H9 (cell line): ENCODE measurements at regions not wholly inside any gene's neighbourhood (a gene's known extent, or its start where the extent isn't known, plus 50 kb on each side); places are given as distances from the start of the nearest gene placed in this dataset.

ENCODE experiments used
- DNase-seq: peaks from one replicate; pipeline ENCODE4 v3.0.0-alpha.2; 2017
- H2AFZ ChIP-seq: one replicate; pipeline ENCODE4 v1.6.1; 2013; ENCODE audit warnings: mild to moderate bottlenecking, low read length, control low read depth, moderate library complexity
- H2AK5ac ChIP-seq: 2 replicates; pipeline ENCODE4 v1.6.1; 2013; ENCODE audit warnings: low read length, control low read depth, mixed read lengths; ENCODE audit not compliant: insufficient read length
- H2BK120ac ChIP-seq: one replicate; pipeline ENCODE4 v1.6.1; 2013; ENCODE audit warnings: low read depth, mild to moderate bottlenecking, low read length, control low read depth, inconsistent platforms; ENCODE audit not compliant: poor library complexity, severe bottlenecking
- H2BK12ac ChIP-seq: 2 replicates; pipeline ENCODE4 v1.6.1; 2013; ENCODE audit warnings: low read length, control low read depth, mixed read lengths, low read depth; ENCODE audit not compliant: insufficient read length
- H2BK15ac ChIP-seq: 2 replicates; pipeline ENCODE4 v1.6.1; 2013; ENCODE audit warnings: low read depth, low read length, control low read depth
- H2BK20ac ChIP-seq: one replicate; pipeline ENCODE4 v1.6.1; 2013; ENCODE audit warnings: low read depth, mild to moderate bottlenecking, low read length, control low read depth, inconsistent platforms; ENCODE audit not compliant: poor library complexity, severe bottlenecking
- H2BK5ac ChIP-seq: 2 replicates; pipeline ENCODE4 v1.6.1; 2013; ENCODE audit warnings: low read length, control low read depth, mixed read lengths; ENCODE audit not compliant: insufficient read length
- H3K14ac ChIP-seq: 2 replicates; pipeline ENCODE4 v1.6.1; 2013; ENCODE audit warnings: low read length, control low read depth; ENCODE audit not compliant: insufficient read depth
- H3K18ac ChIP-seq: 2 replicates; pipeline ENCODE4 v1.6.1; 2013; ENCODE audit warnings: low read depth, mild to moderate bottlenecking, mixed read lengths, low read length, control low read depth; ENCODE audit not compliant: insufficient read length
- H3K23ac ChIP-seq: 2 replicates; pipeline ENCODE4 v1.6.1; 2013; ENCODE audit warnings: low read length, control low read depth, mixed read lengths, low read depth; ENCODE audit not compliant: insufficient read length
- H3K23me2 ChIP-seq: 2 replicates; pipeline ENCODE4 v1.6.1; 2013; ENCODE audit warnings: low read depth, mild to moderate bottlenecking, mixed read lengths, low read length, control low read depth; ENCODE audit not compliant: insufficient read length, poor library complexity, severe bottlenecking
- H3K27ac ChIP-seq: 2 replicates; pipeline ENCODE4 v1.5.1; 2013; ENCODE audit warnings: low read length, control low read depth, mixed read lengths, low read depth; ENCODE audit not compliant: insufficient read length
- H3K27me3 ChIP-seq: 2 replicates; pipeline ENCODE4 v1.6.1; 2013; ENCODE audit warnings: low read length, control low read depth, inconsistent platforms; ENCODE audit not compliant: insufficient read depth
- H3K4ac ChIP-seq: 2 replicates; pipeline ENCODE4 v1.6.1; 2013; ENCODE audit warnings: low read depth, mild to moderate bottlenecking, control low read depth, inconsistent platforms, low read length, moderate library complexity
- H3K4me1 ChIP-seq: 2 replicates; pipeline ENCODE4 v1.6.1; 2013; ENCODE audit warnings: low read length, control low read depth, inconsistent platforms; ENCODE audit not compliant: insufficient read depth
- H3K4me2 ChIP-seq: 2 replicates; pipeline ENCODE4 v1.6.1; 2013; ENCODE audit warnings: low read length, control low read depth, mixed read lengths; ENCODE audit not compliant: insufficient read length, insufficient read depth
- H3K56ac ChIP-seq: 2 replicates; pipeline ENCODE4 v1.6.1; 2013; ENCODE audit warnings: low read depth, mild to moderate bottlenecking, mixed read lengths, low read length, control low read depth; ENCODE audit not compliant: insufficient read length
- H3K79me1 ChIP-seq: 2 replicates; pipeline ENCODE4 v1.6.1; 2013; ENCODE audit warnings: low read depth, mild to moderate bottlenecking, moderate library complexity, low read length, control low read depth, inconsistent platforms; ENCODE audit not compliant: insufficient read depth, poor library complexity, severe bottlenecking
- H3K79me2 ChIP-seq: 2 replicates; pipeline ENCODE4 v1.6.1; 2013; ENCODE audit warnings: low read length, control low read depth, inconsistent platforms; ENCODE audit not compliant: insufficient read depth
- H3K9ac ChIP-seq: 2 replicates; pipeline ENCODE4 v1.6.1; 2013; ENCODE audit warnings: low read length, control low read depth, mixed read lengths; ENCODE audit not compliant: insufficient read length; ENCODE audit errors: extremely low read depth
- H3K9me3 ChIP-seq: one replicate; pipeline ENCODE4 v1.6.1; 2013; ENCODE audit warnings: low read depth, low read length, inconsistent platforms; ENCODE audit not compliant: control insufficient read depth
- H3T11ph ChIP-seq: one replicate; pipeline ENCODE4 v1.6.1; 2013; ENCODE audit warnings: mild to moderate bottlenecking, low read length, control low read depth, inconsistent platforms
- H4K20me1 ChIP-seq: one replicate; pipeline ENCODE4 v1.6.1; 2013; ENCODE audit not compliant: control insufficient read depth, insufficient read length, insufficient read depth
- H4K5ac ChIP-seq: 2 replicates; pipeline ENCODE4 v1.6.1; 2013; ENCODE audit warnings: low read depth, mild to moderate bottlenecking, mixed read lengths, low read length, control low read depth; ENCODE audit not compliant: insufficient read length
- H4K8ac ChIP-seq: replicated peaks from 2 replicates; pipeline ENCODE4 v1.6.1; 2013; ENCODE audit warnings: low read length, control low read depth, mixed read lengths, low read depth; ENCODE audit not compliant: insufficient read length
- H4K91ac ChIP-seq: 2 replicates; pipeline ENCODE4 v1.6.1; 2013; ENCODE audit warnings: low read depth, mild to moderate bottlenecking, moderate library complexity, mixed read lengths, low read length, control low read depth; ENCODE audit not compliant: insufficient read length
- H3K27ac Mint-ChIP-seq, 3 experiments: 2 replicates in 2 of 3; 3 replicates in 1 of 3; pipeline ENCODE4 v1.8.0; 2020 to 2021; ENCODE audit warnings: mixed read lengths in 3 of 3, mild to moderate bottlenecking in 1 of 3, moderate library complexity in 1 of 3
- H3K27me3 Mint-ChIP-seq: 2 replicates; pipeline ENCODE4 v1.8.0; 2021; ENCODE audit warnings: low read depth, mild to moderate bottlenecking, moderate library complexity, mixed read lengths
- H3K36me3 Mint-ChIP-seq, 3 experiments: 2 replicates in 2 of 3; 3 replicates in 1 of 3; pipeline ENCODE4 v1.8.0; 2020 to 2021; ENCODE audit warnings: low read depth in 3 of 3, mixed read lengths in 3 of 3; ENCODE audit not compliant: insufficient read depth in 1 of 3
- H3K4me1 Mint-ChIP-seq, 2 experiments: 2 replicates each; pipeline ENCODE4 v1.8.0; 2020; ENCODE audit warnings: mixed read lengths in 2 of 2
- H3K4me3 Mint-ChIP-seq, 2 experiments: 2 replicates in 1 of 2; 3 replicates in 1 of 2; pipeline ENCODE4 v1.8.0; 2020 to 2021; ENCODE audit warnings: mild to moderate bottlenecking in 2 of 2, mixed read lengths in 2 of 2, moderate library complexity in 1 of 2
- H3K9me3 Mint-ChIP-seq, 2 experiments: 2 replicates in 1 of 2; 3 replicates in 1 of 2; pipeline ENCODE4 v1.8.0; 2020; ENCODE audit warnings: mild to moderate bottlenecking in 2 of 2, mixed read lengths in 2 of 2, moderate library complexity in 1 of 2
- CTCF ChIP-seq: fragments of 200-600 bp; sonication (generic); conservative IDR thresholded peaks from 3 replicates; pipeline ENCODE4 v1.8.0; 2021; ENCODE audit warnings: antibody characterized with exemption, mild to moderate bottlenecking
- WGBS: extraction: QIAGEN DNeasy Blood & Tissue Kit; methylation state at CpG from one replicate; pipeline ENCODE4 v1.1.7; 2013; ENCODE audit warnings: missing lambda C conversion rate, low lambda C conversion rate, mixed read lengths; ENCODE audit not compliant: insufficient read length; ENCODE audit errors: extremely low coverage; 5-methylcytosine and 5-hydroxymethylcytosine counted together

GRCh38 chr6:152874267-152874666, 108.6 kb downstream of the FBXO5 start:
- H3K27ac Mint-ChIP-seq = no peak overlapping the region
- no peak overlapping the region for H3K9ac ChIP-seq
- H3K56ac ChIP-seq = no peak overlapping the region
- no peak overlapping the region for H2AFZ ChIP-seq
- H3K79me2 ChIP-seq = no peaks in the 10 kb centered on the region
- H3K4me3 Mint-ChIP-seq = no peak overlapping the region
- no peak overlapping the region for H2AK5ac ChIP-seq
- H3K4ac ChIP-seq = no peak overlapping the region
- DNase-seq = no peak
- H3K4me2 ChIP-seq = no peak overlapping the region
- no peaks in the 10 kb centered on the region for H3K27me3 ChIP-seq
- no peak overlapping the region for H3K23ac ChIP-seq
- no peak overlapping the region for H3K18ac ChIP-seq
- TF ChIP-seq CTCF = no peak
- H2BK5ac ChIP-seq = no peak overlapping the region
- H3K27ac ChIP-seq = no peak overlapping the region
- no peak overlapping the region for H3T11ph ChIP-seq
- H3K36me3 Mint-ChIP-seq = no peaks in the 10 kb centered on the region
- no peaks in the 10 kb centered on the region for H3K23me2 ChIP-seq
- H2BK20ac ChIP-seq = no peak overlapping the region
- H3K79me1 ChIP-seq = no peaks in the 10 kb centered on the region
- no peaks in the 10 kb centered on the region for H3K27me3 Mint-ChIP-seq
- H4K5ac ChIP-seq = no peak overlapping the region
- H4K20me1 ChIP-seq = no peaks in the 10 kb centered on the region
- no peak overlapping the region for H2BK120ac ChIP-seq
- H4K91ac ChIP-seq = no peak overlapping the region
- H3K4me1 Mint-ChIP-seq = no peaks in the 10 kb centered on the region
- no peaks in the 10 kb centered on the region for H3K9me3 ChIP-seq
- WGBS = no CpG with 5 or more reads among the region's 5 CpGs
- H3K4me1 ChIP-seq = no peaks in the 10 kb centered on the region
- H4K8ac ChIP-seq = no peak overlapping the region
- H2BK15ac ChIP-seq = no peak overlapping the region
- H2BK12ac ChIP-seq = no peak overlapping the region
- no peak overlapping the region for H3K14ac ChIP-seq
- H3K9me3 Mint-ChIP-seq = no peaks in the 10 kb centered on the region
